GM18519 (cell line): ENCODE measurements at regions not wholly inside any gene's neighbourhood (a gene's known extent, or its start where the extent isn't known, plus 50 kb on each side); places are given as distances from the start of the nearest gene placed in this dataset.
A peak's percentile ranks its signal among the peaks of the same experiment; 100 is the strongest.

ENCODE experiments used
- ATAC-seq: cut with Tn5 transposase; IDR thresholded peaks from one replicate; pipeline ENCODE4 v1.9.1; 2021; ENCODE audit warnings: mild to moderate bottlenecking, moderate library complexity; ENCODE audit not compliant: unreplicated experiment, low FRiP score

- ATAC-seq: no peak
These were observed 207.3 kb downstream of the URI1 start for GRCh38 chr19:30149300-30149699.

GRCh38 chr19:30150626-30151025 lies 208.6 kb downstream of the URI1 start:
- no peak for ATAC-seq

- no peak for ATAC-seq
These were observed 209.0 kb downstream of the URI1 start for GRCh38 chr19:30151081-30151480.

GRCh38 chr19:30152510-30153291 lies 210.7 kb downstream of the URI1 start:
- ATAC-seq: no peak

GRCh38 chr19:30153326-30154210 lies 211.5 kb downstream of the URI1 start:
- ATAC-seq: peak; percentile 75

GRCh38 chr19:30154410-30154809 lies 212.4 kb downstream of the URI1 start:
- ATAC-seq: no peak

GRCh38 chr19:30155381-30156200 lies 213.6 kb downstream of the URI1 start:
- ATAC-seq: no peak

GRCh38 chr19:30156646-30157045 lies 214.6 kb downstream of the URI1 start:
- ATAC-seq: no peak

- ATAC-seq: no peak
These were observed 213.9 kb upstream of the ZNF536 start for GRCh38 chr19:30158067-30158892.

- no peak for ATAC-seq
These were observed 213.3 kb upstream of the ZNF536 start for GRCh38 chr19:30158893-30159245.

GRCh38 chr19:30159636-30160035 lies 212.5 kb upstream of the ZNF536 start:
- no peak for ATAC-seq

GRCh38 chr19:30160426-30160825 lies 211.8 kb upstream of the ZNF536 start:
- ATAC-seq: no peak

GRCh38 chr19:30161021-30161655 lies 211.0 kb upstream of the ZNF536 start:
- no peak for ATAC-seq

GRCh38 chr19:30161770-30162169 lies 210.4 kb upstream of the ZNF536 start:
- no peak for ATAC-seq

GRCh38 chr19:30162718-30163117 lies 209.5 kb upstream of the ZNF536 start:
- ATAC-seq: no peak

- no peak for ATAC-seq
These were observed 208.5 kb upstream of the ZNF536 start for GRCh38 chr19:30163663-30164062.

- no peak for ATAC-seq
These were observed 206.9 kb upstream of the ZNF536 start for GRCh38 chr19:30165228-30165813.

- no peak for ATAC-seq
These were observed 204.8 kb upstream of the ZNF536 start for GRCh38 chr19:30167206-30167868.
